ENCODE measurements at regions not wholly inside any gene's neighbourhood (a gene's known extent, or its start where the extent isn't known, plus 50 kb on each side); places are given as distances from the start of the nearest gene placed in this dataset.

DNA sequence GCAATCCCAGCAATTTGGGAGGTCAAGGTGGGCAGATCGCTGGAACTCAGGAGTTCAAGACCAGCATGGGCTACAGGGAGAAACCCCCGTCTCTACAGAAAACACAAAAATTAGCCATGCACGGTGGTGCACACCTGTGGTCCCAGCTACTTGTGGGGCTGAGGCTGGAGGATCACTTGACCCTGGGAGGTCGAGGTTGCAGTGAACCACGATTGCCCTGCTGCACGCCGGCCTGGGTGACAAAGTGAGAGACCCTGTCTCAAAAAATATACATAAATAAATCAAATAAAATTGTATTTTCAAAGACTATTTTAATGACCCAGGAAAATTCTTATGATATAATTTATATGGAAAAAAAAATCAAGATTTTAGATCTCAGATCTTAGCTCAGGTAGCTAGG lies 191.5 kb downstream of the ZFP36L2 start:
- TF ChIP-seq POLR2AphosphoS5 (IDR thresholded peaks at IDR 0.05; ENCODE audit: low read depth, low read length) (no peak), REST (IDR thresholded peaks at IDR 0.05; ENCODE audit: insufficient read depth in 1 of 2, low read depth in 2 of 2, low read length in 2 of 2) (no peak), SIN3A (IDR thresholded peaks at IDR 0.05; ENCODE audit: borderline replicate concordance, insufficient read depth, low read length) (no peak)

Measured in PFSK-1 (cell line).